HG02870 (cell line): ENCODE measurements at regions not wholly inside any gene's neighbourhood (a gene's known extent, or its start where the extent isn't known, plus 50 kb on each side); places are given as distances from the start of the nearest gene placed in this dataset.

Source experiments
- ATAC-seq: cut with Tn5 transposase; IDR thresholded peaks from one replicate; pipeline ENCODE4 v1.9.1; 2021; ENCODE audit warnings: mild to moderate bottlenecking, moderate library complexity; ENCODE audit not compliant: unreplicated experiment

DNA sequence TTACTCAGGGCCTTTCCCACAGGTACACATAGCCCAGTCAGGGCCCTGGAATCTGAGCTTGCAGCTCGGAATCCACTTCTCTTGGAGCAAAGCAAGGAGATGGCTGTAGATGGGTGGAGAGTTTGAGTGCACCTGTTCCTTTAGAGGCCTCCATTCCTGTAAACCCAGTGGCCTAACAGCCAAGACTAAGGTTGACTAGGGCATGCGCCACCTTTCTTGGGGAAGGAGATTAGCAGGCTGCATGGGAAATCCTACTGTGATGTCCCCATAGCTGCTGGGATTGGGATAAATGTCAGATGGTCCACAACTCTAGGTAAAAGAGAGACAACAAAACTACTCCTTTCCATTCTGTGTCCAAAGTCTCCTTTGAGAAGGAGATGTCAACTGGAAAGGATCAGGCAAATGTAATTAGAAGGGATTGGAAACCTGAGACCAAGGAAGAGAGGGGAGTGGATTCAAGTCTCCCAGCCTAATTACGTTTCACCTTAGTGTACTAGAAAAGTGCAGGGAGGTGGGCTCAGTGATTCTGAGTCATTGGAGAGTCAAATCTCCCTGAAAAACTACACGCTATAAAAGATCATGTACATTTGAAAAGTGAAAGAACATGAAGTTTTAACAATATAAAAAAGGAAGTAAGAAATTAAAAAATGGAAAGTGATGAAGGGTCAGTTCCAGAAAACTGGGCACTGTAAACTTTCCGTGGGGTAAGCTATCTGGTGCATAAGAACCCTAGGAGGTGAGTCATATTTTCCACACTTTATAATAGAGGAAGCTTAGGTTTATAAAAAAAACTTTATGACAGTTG is 104.2 kb downstream of the SEC61B start:
- ATAC-seq, result no peak

DNA sequence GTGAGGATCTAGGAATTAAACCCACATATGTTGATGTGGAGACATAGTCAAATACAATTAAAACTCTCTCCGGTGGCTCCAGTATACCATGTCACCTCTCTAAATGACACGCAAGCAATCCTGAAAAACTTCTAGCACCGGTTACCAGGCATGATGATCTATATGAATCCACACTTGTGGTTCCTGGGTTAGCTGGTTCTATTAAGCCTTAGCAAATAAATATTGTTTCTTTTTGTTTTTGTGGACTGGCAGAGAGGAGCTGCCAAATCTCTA is 104.8 kb downstream of the SEC61B start:
- ATAC-seq, result no peak

DNA sequence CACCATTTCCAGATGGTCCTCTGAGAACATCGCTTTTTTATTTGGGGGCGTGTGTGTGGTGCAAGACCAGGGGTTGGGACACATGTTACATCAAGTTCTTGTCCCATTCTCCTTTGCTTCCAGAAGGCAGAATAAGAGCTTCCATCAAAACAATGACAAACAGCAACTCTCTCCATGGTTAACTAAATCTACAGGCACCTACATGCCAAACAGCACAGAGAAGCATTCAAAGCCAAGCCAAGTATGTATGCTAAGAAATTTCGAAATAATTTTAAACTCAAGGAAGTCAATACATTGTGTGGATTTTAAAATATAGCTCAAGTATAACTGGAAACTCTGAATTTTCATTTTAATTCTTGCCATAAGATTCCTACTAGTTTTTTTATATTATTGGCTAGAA is 105.6 kb downstream of the SEC61B start:
- ATAC-seq, result no peak

GRCh38 chr9:99335280-99335679 is 113.2 kb downstream of the SEC61B start:
- ATAC-seq, result no peak

GRCh38 chr9:99336005-99336404 is 113.9 kb downstream of the SEC61B start:
- ATAC-seq, result no peak

- no peak for ATAC-seq
These were observed 114.4 kb downstream of the SEC61B start for GRCh38 chr9:99336531-99336930.

DNA sequence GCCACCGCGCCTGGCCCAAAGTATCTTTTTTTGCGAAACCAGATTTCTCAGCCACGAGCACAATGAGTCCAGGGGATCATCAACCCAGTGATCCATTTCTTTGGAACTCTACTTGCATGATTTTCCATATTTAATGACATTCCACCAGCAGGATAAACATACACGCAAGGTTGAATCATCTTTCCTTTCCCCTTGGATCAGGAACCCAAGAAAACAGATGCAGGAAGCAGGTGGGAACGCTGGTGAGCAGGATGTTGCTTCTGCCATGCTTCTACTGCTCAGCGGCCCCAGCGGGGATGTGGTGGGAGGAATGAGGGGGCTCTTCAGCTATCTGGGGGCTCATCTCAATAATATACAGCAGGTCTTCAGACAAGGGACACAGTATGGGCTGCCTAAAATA is 118.2 kb downstream of the SEC61B start:
- ATAC-seq, result no peak

- ATAC-seq, result no peak
These were observed 119.6 kb downstream of the SEC61B start for GRCh38 chr9:99341686-99342085.

- no peak for ATAC-seq
These were observed 123.4 kb downstream of the SEC61B start for GRCh38 chr9:99345451-99345850.

- no peak for ATAC-seq
These were observed 123.9 kb downstream of the SEC61B start for GRCh38 chr9:99345942-99346341.

DNA sequence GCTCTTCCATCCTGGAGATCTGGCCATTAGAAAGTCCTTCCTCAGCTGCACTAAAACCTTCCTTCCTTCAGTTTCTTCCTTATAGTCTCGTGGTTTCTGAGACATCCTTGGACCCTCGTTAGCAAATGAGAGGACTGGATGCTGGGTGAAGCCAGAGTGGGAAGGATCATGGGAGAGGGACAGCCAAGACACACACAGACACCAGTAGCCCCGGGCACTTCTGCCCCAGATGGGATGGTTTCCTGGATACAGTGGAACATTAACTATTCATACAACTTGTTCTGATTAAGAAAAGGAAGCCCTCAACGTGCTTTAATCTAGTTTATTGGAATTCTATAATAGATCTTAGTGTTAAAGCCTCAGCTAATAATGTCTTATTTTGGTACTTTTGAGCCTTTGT is 125.5 kb downstream of the SEC61B start:
- no peak for ATAC-seq

DNA sequence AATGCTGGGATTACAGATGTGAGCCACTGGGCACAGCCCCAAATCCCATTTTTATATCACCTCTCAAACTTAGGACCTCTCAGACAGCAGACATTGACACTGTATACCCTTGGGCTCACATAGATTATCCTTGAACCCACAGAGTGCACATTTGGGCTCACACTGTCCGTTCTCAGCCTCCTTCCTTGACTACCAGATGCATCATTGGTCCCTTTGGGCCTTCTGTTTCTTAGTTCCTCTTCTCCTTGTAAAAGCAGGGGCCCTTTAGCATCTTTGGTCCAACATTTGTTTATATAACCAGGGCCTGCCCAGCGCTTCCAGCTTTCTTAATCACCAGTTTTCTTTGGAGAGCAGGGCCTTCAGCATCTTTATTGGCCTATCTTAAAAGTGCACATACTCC is 126.2 kb downstream of the SEC61B start:
- no peak for ATAC-seq

DNA sequence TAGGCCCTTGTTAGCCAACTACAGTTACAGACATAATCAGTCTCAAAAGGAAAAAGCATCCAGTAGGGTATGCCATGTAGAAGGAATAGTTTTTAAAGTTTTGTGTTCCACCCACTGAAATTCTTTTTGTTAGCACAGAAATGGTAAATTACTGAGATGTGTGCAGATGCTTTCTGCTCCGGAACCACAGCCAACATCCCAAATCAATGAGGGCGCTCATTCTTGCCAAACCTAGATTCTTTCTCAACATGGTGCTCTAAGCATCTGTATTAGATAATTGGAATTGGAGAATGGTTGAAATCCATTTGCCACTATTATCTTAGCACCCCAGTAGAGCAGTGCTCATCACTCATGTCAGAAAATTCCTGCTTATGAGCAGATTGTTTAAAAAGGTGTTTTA is 127.8 kb downstream of the SEC61B start:
- ATAC-seq, result no peak

DNA sequence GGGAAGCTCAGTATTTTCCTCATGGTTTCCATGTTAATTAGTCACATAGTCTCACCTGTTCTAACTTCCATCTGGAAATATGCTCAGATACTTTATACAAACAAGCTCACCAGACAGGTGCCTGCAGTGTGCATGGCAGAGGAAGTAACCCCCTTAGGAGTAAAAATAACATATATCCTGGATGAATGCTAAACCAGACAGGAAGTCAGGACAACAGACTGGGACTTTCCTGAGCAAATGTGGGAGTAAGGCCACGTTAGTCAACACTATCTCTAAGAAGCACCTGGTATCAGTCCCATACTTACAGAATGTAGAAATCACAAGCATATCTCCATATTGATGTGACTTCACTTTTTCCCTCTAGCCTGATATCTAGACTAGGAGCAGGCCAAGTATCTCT is 128.4 kb downstream of the SEC61B start:
- ATAC-seq, result no peak

DNA sequence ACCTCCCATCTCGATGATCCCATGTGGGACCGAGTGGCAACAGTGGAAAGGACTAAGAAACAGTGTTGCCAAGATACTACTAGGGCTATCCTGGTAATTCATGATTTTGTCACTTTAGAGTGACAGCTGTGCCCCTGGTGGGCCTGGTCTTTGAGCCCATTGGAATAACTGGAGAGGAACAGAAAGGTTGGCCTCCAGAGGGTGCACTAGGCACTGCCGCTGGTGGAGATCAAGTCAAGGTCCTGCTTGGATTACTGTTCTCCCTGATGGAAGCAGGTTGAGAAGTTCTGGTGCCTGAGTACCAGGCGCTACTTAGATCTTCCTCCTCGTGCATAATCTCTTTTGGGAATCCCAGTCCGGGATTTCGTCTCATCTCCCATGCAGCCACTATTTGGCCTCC is 129.6 kb downstream of the SEC61B start:
- no peak for ATAC-seq

DNA sequence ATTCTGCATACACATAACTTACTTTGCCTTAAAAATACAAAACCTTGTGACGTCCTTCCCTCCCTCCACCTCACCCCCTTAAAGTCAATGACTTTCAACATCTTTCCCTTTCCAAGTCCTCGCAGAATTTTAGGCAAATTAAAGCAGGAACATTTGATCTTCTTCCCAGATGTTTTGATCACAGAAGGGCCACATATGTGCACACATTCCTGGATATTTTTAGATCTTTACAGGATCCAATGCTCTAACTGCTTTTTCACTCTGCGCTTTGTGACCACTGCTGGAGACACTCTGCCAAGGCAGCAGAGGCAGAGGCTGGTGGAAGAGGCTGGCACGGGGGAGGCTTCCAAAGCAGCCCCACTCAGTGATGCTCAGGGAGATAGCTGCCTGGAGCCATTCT is 130.7 kb downstream of the SEC61B start:
- no peak for ATAC-seq

- no peak for ATAC-seq
These were observed 131.3 kb downstream of the SEC61B start for GRCh38 chr9:99353408-99353807.

- no peak for ATAC-seq
These were observed 132.0 kb downstream of the SEC61B start for GRCh38 chr9:99354104-99354503.

DNA sequence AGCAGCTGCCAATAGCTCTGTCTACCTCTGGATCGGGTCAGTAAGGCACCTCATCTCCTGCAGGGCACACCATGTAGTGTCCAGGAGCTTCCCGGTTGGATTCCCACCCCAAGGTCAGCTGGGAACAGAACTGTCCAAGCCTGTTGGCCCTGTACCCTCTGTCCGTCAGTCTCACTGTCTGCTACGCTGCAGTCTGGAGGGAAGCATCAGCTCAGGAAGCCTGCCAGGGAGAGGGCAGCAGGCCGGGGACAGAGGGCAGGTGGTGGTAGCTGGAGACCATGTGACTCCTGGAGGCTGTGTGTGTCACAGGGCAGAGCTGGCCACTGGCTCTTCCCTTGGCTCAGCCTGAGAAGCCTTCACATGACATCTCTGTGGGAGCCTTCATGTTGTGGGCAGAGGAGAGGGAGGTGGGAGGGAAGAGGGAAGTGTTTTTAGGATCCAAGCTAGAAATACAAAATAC is 134.5 kb downstream of the SEC61B start:
- no peak for ATAC-seq

- no peak for ATAC-seq
These were observed 135.5 kb downstream of the SEC61B start for GRCh38 chr9:99357575-99357974.

DNA sequence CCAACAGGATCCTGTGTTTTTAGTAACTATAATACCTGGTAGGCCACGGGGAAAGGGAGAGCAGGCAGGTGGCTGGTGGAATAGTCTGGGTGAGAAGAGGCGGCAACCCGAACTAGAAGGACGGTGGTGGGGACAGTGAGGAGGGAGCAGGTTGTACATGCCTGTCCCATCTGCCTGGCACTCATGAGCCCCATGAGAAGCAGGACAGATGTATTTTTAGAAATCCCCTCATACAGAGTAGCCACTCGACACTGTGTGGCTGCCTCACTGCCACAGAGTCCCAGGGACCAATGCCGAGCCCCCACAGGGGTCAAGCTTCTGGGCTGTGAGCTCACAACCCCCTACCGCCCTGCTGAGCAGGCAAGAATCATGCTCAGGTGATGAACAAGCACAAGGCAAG is 136.6 kb downstream of the SEC61B start:
- no peak for ATAC-seq

- no peak for ATAC-seq
These were observed 137.3 kb downstream of the SEC61B start for GRCh38 chr9:99359336-99359735.

- ATAC-seq, result no peak
These were observed 137.9 kb downstream of the SEC61B start for GRCh38 chr9:99360026-99360425.
